ENCODE measurements at regions not wholly inside any gene's neighbourhood (a gene's known extent, or its start where the extent isn't known, plus 50 kb on each side); places are given as distances from the start of the nearest gene placed in this dataset.
A peak's percentile ranks its signal among the peaks of the same experiment; 100 is the strongest.

GRCh38 chr2:220491670-220492069, 864.2 kb downstream of the SLC4A3 start:
- ATAC-seq (no peak), DNase-seq (no peak)
- intact Hi-C loops (cut with DNase I, micrococcal nuclease), result no loop called here

- intact Hi-C loops (cut with DNase I, micrococcal nuclease), result no loop called here
- ATAC-seq, result no peak
- DNase-seq, result no peak
Observed at GRCh38 chr2:220493871-220494525, 866.6 kb downstream of the SLC4A3 start.

GRCh38 chr2:220496513-220496912, 869.1 kb downstream of the SLC4A3 start:
- DNase-seq (no peak), ATAC-seq (no peak)
- intact Hi-C loops (cut with DNase I, micrococcal nuclease), result no loop called here

GRCh38 chr2:220499225-220499624, 871.8 kb downstream of the SLC4A3 start:
- intact Hi-C loops (cut with DNase I, micrococcal nuclease), result no loop called here
- DNase-seq (no peak), ATAC-seq (no peak)

GRCh38 chr2:220502539-220502938, 875.1 kb downstream of the SLC4A3 start:
- no peak for ATAC-seq
- no peak for DNase-seq
- intact Hi-C loops (cut with DNase I, micrococcal nuclease), result no loop called here

- no peak for ATAC-seq
- intact Hi-C loops (cut with DNase I, micrococcal nuclease), result no loop called here
- no peak for DNase-seq
Observed at GRCh38 chr2:220503431-220503830, 876.0 kb downstream of the SLC4A3 start.

GRCh38 chr2:220504938-220505503, 877.6 kb downstream of the SLC4A3 start:
- intact Hi-C loops (cut with DNase I, micrococcal nuclease), result no loop called here
- ATAC-seq, result peak; percentile 94
- peak in 1 of 2 donors; percentile 10 for DNase-seq

- DNase-seq (no peak), ATAC-seq (no peak)
- intact Hi-C loops (cut with DNase I, micrococcal nuclease), result no loop called here
Observed at GRCh38 chr2:220506466-220506865, 879.0 kb downstream of the SLC4A3 start.

- ATAC-seq, result no peak
- intact Hi-C loops (cut with DNase I, micrococcal nuclease), result no loop called here
- no peak for DNase-seq
Observed at GRCh38 chr2:220509096-220509757, 881.8 kb downstream of the SLC4A3 start.

GRCh38 chr2:220509966-220510365, 882.5 kb downstream of the SLC4A3 start:
- intact Hi-C loops (cut with DNase I, micrococcal nuclease), result no loop called here
- no peak for ATAC-seq

GRCh38 chr2:220510668-220511067, 883.2 kb downstream of the SLC4A3 start:
- intact Hi-C loops (cut with DNase I, micrococcal nuclease), result no loop called here
- ATAC-seq (no peak), DNase-seq (no peak)

More at GRCh38 chr2:220509966-220510365, 882.5 kb downstream of the SLC4A3 start:
- no peak for DNase-seq

- intact Hi-C loops (cut with DNase I, micrococcal nuclease), result no loop called here
- DNase-seq (no peak), ATAC-seq (no peak)
Observed at GRCh38 chr2:220512419-220512818, 885.0 kb downstream of the SLC4A3 start.

- DNase-seq, result no peak
- ATAC-seq, result no peak
- intact Hi-C loops (cut with DNase I, micrococcal nuclease), result no loop called here
Observed at GRCh38 chr2:220513573-220514288, 886.3 kb downstream of the SLC4A3 start.

- intact Hi-C loops (cut with DNase I, micrococcal nuclease), result no loop called here
- DNase-seq (no peak), ATAC-seq (no peak)
Observed at GRCh38 chr2:220521551-220521950, 894.1 kb downstream of the SLC4A3 start.

- ATAC-seq (no peak), DNase-seq (no peak)
- intact Hi-C loops (cut with DNase I, micrococcal nuclease), result no loop called here
Observed at GRCh38 chr2:220528180-220528675, 900.8 kb downstream of the SLC4A3 start.

- ATAC-seq (no peak), DNase-seq (no peak)
- intact Hi-C loops (cut with DNase I, micrococcal nuclease), result no loop called here
Observed at GRCh38 chr2:220531216-220531615, 903.8 kb downstream of the SLC4A3 start.

GRCh38 chr2:220533485-220533884, 906.1 kb downstream of the SLC4A3 start:
- no peak for ATAC-seq
- intact Hi-C loops (cut with DNase I, micrococcal nuclease), result no loop called here
- no peak for DNase-seq

GRCh38 chr2:220539481-220539880, 912.1 kb downstream of the SLC4A3 start:
- ATAC-seq (no peak), DNase-seq (no peak)
- intact Hi-C loops (cut with DNase I, micrococcal nuclease), result no loop called here

GRCh38 chr2:220544049-220544448, 916.6 kb downstream of the SLC4A3 start:
- ATAC-seq (no peak), DNase-seq (no peak)
- intact Hi-C loops (cut with DNase I, micrococcal nuclease), result no loop called here
